ENCODE measurements at regions not wholly inside any gene's neighbourhood (a gene's known extent, or its start where the extent isn't known, plus 50 kb on each side); places are given as distances from the start of the nearest gene placed in this dataset.
"Not testable (repeated sequence)": the region's sequence is repeated elsewhere in the genome, so short reads cannot be mapped to it uniquely, and the experiment has no call there.

- POLR2A ChIA-PET; CTCF ChIA-PET; DNase-seq (ENCODE audit: extremely low spot score): not testable (repeated sequence)
Measured at GRCh38 chr7:76928751-76929150, 103.4 kb downstream of the SPDYE17 start.

- POLR2A ChIA-PET; DNase-seq (ENCODE audit: extremely low spot score); CTCF ChIA-PET: not testable (repeated sequence)
Measured at GRCh38 chr7:76927741-76928393, 104.3 kb downstream of the SPDYE17 start.

GRCh38 chr7:76926416-76926815 lies 105.7 kb downstream of the SPDYE17 start:
- DNase-seq (ENCODE audit: extremely low spot score); CTCF ChIA-PET; POLR2A ChIA-PET: not testable (repeated sequence)

- CTCF ChIA-PET; POLR2A ChIA-PET; DNase-seq (ENCODE audit: extremely low spot score): not testable (repeated sequence)
Measured at GRCh38 chr7:76924756-76925155, 107.4 kb downstream of the SPDYE17 start.

GRCh38 chr7:76918619-76919018 lies 113.5 kb downstream of the SPDYE17 start:
- POLR2A ChIA-PET; CTCF ChIA-PET; DNase-seq (ENCODE audit: extremely low spot score): not testable (repeated sequence)

GRCh38 chr7:76914361-76914760 lies 117.8 kb downstream of the SPDYE17 start:
- DNase-seq (ENCODE audit: extremely low spot score); CTCF ChIA-PET; POLR2A ChIA-PET: not testable (repeated sequence)

- POLR2A ChIA-PET; CTCF ChIA-PET; DNase-seq (ENCODE audit: extremely low spot score): not testable (repeated sequence)
Measured at GRCh38 chr7:76912011-76912814, 119.9 kb downstream of the SPDYE17 start.

GRCh38 chr7:76904688-76905087 lies 127.5 kb downstream of the SPDYE17 start:
- POLR2A ChIA-PET; CTCF ChIA-PET; DNase-seq (ENCODE audit: extremely low spot score): not testable (repeated sequence)

- POLR2A ChIA-PET; DNase-seq (ENCODE audit: extremely low spot score); CTCF ChIA-PET: not testable (repeated sequence)
Measured at GRCh38 chr7:76901944-76902710, 130.0 kb downstream of the SPDYE17 start.

GRCh38 chr7:76898807-76899206 lies 133.4 kb downstream of the SPDYE17 start:
- DNase-seq (ENCODE audit: extremely low spot score); POLR2A ChIA-PET; CTCF ChIA-PET: not testable (repeated sequence)

GRCh38 chr7:76897007-76897406 lies 135.2 kb downstream of the SPDYE17 start:
- CTCF ChIA-PET; POLR2A ChIA-PET; DNase-seq (ENCODE audit: extremely low spot score): not testable (repeated sequence)

GRCh38 chr7:76895696-76896095 lies 136.5 kb downstream of the SPDYE17 start:
- CTCF ChIA-PET; POLR2A ChIA-PET; DNase-seq (ENCODE audit: extremely low spot score): not testable (repeated sequence)

- POLR2A ChIA-PET; CTCF ChIA-PET; DNase-seq (ENCODE audit: extremely low spot score): not testable (repeated sequence)
Measured at GRCh38 chr7:76891771-76892170, 140.4 kb downstream of the SPDYE17 start.

GRCh38 chr7:76879733-76880288 lies 152.3 kb downstream of the SPDYE17 start:
- CTCF ChIA-PET; DNase-seq (ENCODE audit: extremely low spot score); POLR2A ChIA-PET: not testable (repeated sequence)

GRCh38 chr7:76875760-76876159 lies 156.4 kb downstream of the SPDYE17 start:
- DNase-seq (ENCODE audit: extremely low spot score); CTCF ChIA-PET; POLR2A ChIA-PET: not testable (repeated sequence)

- DNase-seq (ENCODE audit: extremely low spot score); CTCF ChIA-PET; POLR2A ChIA-PET: not testable (repeated sequence)
Measured at GRCh38 chr7:76870504-76870808, 161.7 kb downstream of the SPDYE17 start.

- DNase-seq (ENCODE audit: extremely low spot score); CTCF ChIA-PET; POLR2A ChIA-PET: not testable (repeated sequence)
Measured at GRCh38 chr7:76867364-76867889, 164.7 kb downstream of the SPDYE17 start.

GRCh38 chr7:76863150-76863773 lies 168.9 kb downstream of the SPDYE17 start:
- DNase-seq (ENCODE audit: extremely low spot score); CTCF ChIA-PET; POLR2A ChIA-PET: not testable (repeated sequence)
